K562 (cell line): ENCODE measurements at regions not wholly inside any gene's neighbourhood (a gene's known extent, or its start where the extent isn't known, plus 50 kb on each side); places are given as distances from the start of the nearest gene placed in this dataset. TPM values are rescaled to one million over a fixed set of nuclear protein-coding genes. Genes with fewer than 3 reads are reported as not detected.

Source experiments
- ATAC-seq: fragments of 200-7000 bp; cut with Tn5 transposase; 3 replicates; pipeline ENCODE4 v1.9.1; 2020; ENCODE audit warnings: moderate library complexity
- BruUV-seq: library from RNA; stranded (reverse); fragments of 400-500 nt; replicated peaks from 2 replicates; lab custom pipeline; 2021; lab: Mats Ljungman, UMichigan
- CTCF ChIA-PET: fragments of 300-600 bp; formaldehyde crosslinking; extraction: SDS; loops from one replicate; lab custom pipeline; 2021; ENCODE audit warnings: low intra/inter-chr PET ratio; lab: Yijun Ruan, JAX
- POLR2A ChIA-PET: fragments of 300-600, 350-650 bp; sonication (Branson Sonifier 250); formaldehyde crosslinking; extraction: SDS; loops from one replicate; lab custom pipeline; 2021; ENCODE audit warnings: antibody characterized with exemption, inconsistent platforms; lab: Yijun Ruan, JAX
- DNase-seq, 4 experiments: peaks; one replicate each; pipeline versions ENCODE4 v3.0.0 to v3.0.0-alpha.2; 2011 to 2018; ENCODE audit warnings: low spot score in 3 of 4, mixed read lengths in 3 of 4; ENCODE audit errors: extremely low read depth in 1 of 4
- FAIRE-seq: peaks from 2 replicates; lab custom pipeline; 2011; peaks lifted over from hg19 to GRCh38; lab: Jason Lieb, UNC
- H2AFZ ChIP-seq: 2 replicates; pipeline ENCODE4 v1.6.0; 2011; ENCODE audit warnings: low read depth, low read length, control low read depth, inconsistent platforms
- H3K27ac ChIP-seq: fragments of 200-600 bp; 3 replicates; pipeline ENCODE4 v1.8.0; 2011; ENCODE audit warnings: low read depth, mild to moderate bottlenecking, control low read depth, inconsistent platforms, low read length, moderate library complexity, mixed read lengths; ENCODE audit errors: extremely low read depth
- H3K27me3 ChIP-seq, 2 experiments: fragments of 300-600 bp in 1 of 2; 2 replicates in 1 of 2; 3 replicates in 1 of 2; pipeline versions ENCODE4 v1.6.0 to v1.8.0; 2011; ENCODE audit warnings: inconsistent platforms in 2 of 2, low read length in 2 of 2, mild to moderate bottlenecking in 1 of 2, mixed read lengths in 1 of 2, moderate library complexity in 1 of 2; ENCODE audit not compliant: control insufficient read depth in 2 of 2, insufficient read depth in 2 of 2
- H3K36me3 ChIP-seq: fragments of 300-600 bp; 3 replicates; pipeline ENCODE4 v1.8.0; 2011; ENCODE audit warnings: mild to moderate bottlenecking, low read length, inconsistent platforms; ENCODE audit not compliant: control insufficient read depth, insufficient read depth
- H3K4me1 ChIP-seq, 2 experiments: fragments of 200-600 bp in 1 of 2; replicated peaks in 1 of 2; 2 replicates in 1 of 2; 3 replicates in 1 of 2; pipeline versions ENCODE4 v1.5.1 to v1.8.0; 2011; ENCODE audit warnings: inconsistent platforms in 2 of 2, low read length in 2 of 2, mild to moderate bottlenecking in 1 of 2, mixed read lengths in 1 of 2, moderate library complexity in 1 of 2; ENCODE audit not compliant: control insufficient read depth in 2 of 2, insufficient read depth in 2 of 2
- H3K4me2 ChIP-seq: 2 replicates; pipeline ENCODE4 v1.6.1; 2011; ENCODE audit warnings: low read length, control low read depth, inconsistent platforms, mixed read lengths; ENCODE audit not compliant: insufficient read depth
- H3K4me3 ChIP-seq: fragments of 200-600 bp; sonication (generic), shearing (Covaris generic); 2 replicates; pipeline ENCODE4 v1.5.1; 2016; ENCODE audit warnings: control low read depth, inconsistent platforms
- H3K79me2 ChIP-seq: fragments of 200-600 bp; 3 replicates; pipeline ENCODE4 v1.8.0; 2011; ENCODE audit warnings: low read length, inconsistent platforms; ENCODE audit not compliant: control insufficient read depth, insufficient read depth
- H3K9ac ChIP-seq, 2 experiments: 2 replicates each; pipeline versions ENCODE4 v1.6.0 to v1.6.1; 2011; ENCODE audit warnings: low read depth in 2 of 2, low read length in 2 of 2, control low read depth in 1 of 2, inconsistent platforms in 1 of 2, mild to moderate bottlenecking in 1 of 2, mixed read lengths in 1 of 2; ENCODE audit not compliant: insufficient read depth in 1 of 2
- H3K9me1 ChIP-seq: one replicate; pipeline ENCODE4 v1.6.0; 2011; ENCODE audit warnings: inconsistent platforms, mild to moderate bottlenecking, low read length, moderate library complexity; ENCODE audit not compliant: control insufficient read depth, insufficient read depth
- H3K9me3 ChIP-seq: replicated peaks from 2 replicates; pipeline ENCODE4 v1.5.1; 2011; ENCODE audit warnings: low read depth, low read length, inconsistent platforms; ENCODE audit not compliant: control insufficient read depth, insufficient read depth
- H4K20me1 ChIP-seq: replicated peaks from 2 replicates; pipeline ENCODE4 v1.6.1; 2011; ENCODE audit warnings: low read length, inconsistent platforms, mixed read lengths; ENCODE audit not compliant: control insufficient read depth, insufficient read depth
- ARHGAP35 ChIP-seq: fragments of 450-650 bp; IDR thresholded peaks from 2 replicates; pipeline ENCODE4 v1.6.1; 2018; ENCODE audit not compliant: partially characterized antibody
- CBFA2T3 ChIP-seq: fragments of 450-650 bp; IDR thresholded peaks from 2 replicates; pipeline ENCODE4 v1.6.1; 2017
- FOXP4 ChIP-seq: sonication (generic); formaldehyde crosslinking; IDR thresholded peaks from 2 replicates; pipeline ENCODE4 v1.8.0; 2022; ENCODE audit warnings: mild to moderate bottlenecking, missing genetic modification reagents, borderline replicate concordance
- MTF1 ChIP-seq: fragments of 250-450 bp; sonication (Bioruptor Pico); IDR thresholded peaks from 2 replicates; pipeline ENCODE4 v1.9.0; 2021; ENCODE audit warnings: moderate library complexity, mild to moderate bottlenecking, inconsistent platforms, borderline replicate concordance
- NR0B1 ChIP-seq: fragments of 450-650 bp; IDR thresholded peaks from one replicate; pipeline ENCODE4 v1.6.1; 2018; ENCODE audit warnings: mild to moderate bottlenecking, moderate library complexity; ENCODE audit not compliant: partially characterized antibody
- PML ChIP-seq: IDR thresholded peaks from 2 replicates; pipeline ENCODE4 v1.6.1; 2012; ENCODE audit warnings: low read length, inconsistent platforms
- WGBS: fragments of 100-300 bp; shearing (Covaris generic); methylation state at CpG from one replicate; pipeline ENCODE4 v1.1.6; 2016; ENCODE audit warnings: low coverage, mixed read lengths; ENCODE audit not compliant: insufficient coverage; ENCODE audit errors: missing lambda C conversion rate; 5-methylcytosine and 5-hydroxymethylcytosine counted together
- in situ Hi-C: fragments of 300-500 bp; cut with MboI; formaldehyde crosslinking; loops from 4 replicates; pipeline ENCODE4 v1.15.0; 2018; ENCODE audit warnings: inconsistent platforms, mixed read lengths
- intact Hi-C: fragments of 100-400 bp; cut with micrococcal nuclease; formaldehyde crosslinking; loops from 2 replicates; pipeline ENCODE4 v1.14.2; 2022
- microRNA-seq: library from miRNA; unstranded; fragments of <30 nt; microRNA quantifications from one replicate; pipeline ENCODE4, GENCODE V29; 2018; ENCODE audit warnings: borderline microRNAs expressed
- small RNA-seq: library from RNA; depleted of rRNA; stranded (forward); fragments of <200 nt; gene quantifications from one replicate; pipeline ENCODE3, GENCODE V24; 2014

DNA sequence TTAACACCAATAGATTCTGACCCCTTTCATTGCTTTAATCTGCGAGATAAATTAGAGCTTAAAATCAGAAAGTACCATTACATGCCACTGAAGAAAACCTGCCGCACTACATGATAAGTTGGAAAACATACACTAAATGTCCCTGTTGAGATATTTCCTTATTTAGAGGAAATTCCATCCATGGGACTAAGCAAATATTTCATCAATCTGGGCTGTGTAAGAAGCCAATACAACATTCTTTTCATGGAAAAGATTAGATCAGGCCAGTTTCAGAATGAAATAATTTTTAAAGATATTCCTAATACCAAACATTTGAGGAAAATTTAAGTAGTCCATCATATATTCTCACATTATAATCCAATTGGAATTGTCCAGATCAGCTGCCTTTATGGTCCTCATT is 112.8 kb downstream of the LLPH start:
- no peaks in the 10 kb centered on the region for H3K9me1 ChIP-seq
- no TSS peak for BruUV-seq
- H3K27me3 ChIP-seq: peaks cover 2 to 10% of the 10 kb centered on the region in 2 experiments; a peak in 1 of 5 replicates
- intact Hi-C loops (no loop called here), in situ Hi-C loops (no loop called here)
- FAIRE-seq (no peak), ATAC-seq (no peak), DNase-seq (no peak)
- no peaks in the 10 kb centered on the region for H4K20me1 ChIP-seq
- POLR2A ChIA-PET: no interaction called here
- no peak for TF ChIP-seq PML
- no peak for TF ChIP-seq ARHGAP35
- no peak for TF ChIP-seq NR0B1
- TF ChIP-seq CBFA2T3: no peak
- TF ChIP-seq MTF1 (CRISPR knock-in tag): no peak
- no peak for TF ChIP-seq FOXP4 (CRISPR knock-in tag)
- no peaks in the 10 kb centered on the region for H3K79me2 ChIP-seq
- no peak overlapping the region for H3K9ac ChIP-seq
- H3K27ac ChIP-seq: no peak overlapping the region
- no peaks in the 10 kb centered on the region for H3K4me1 ChIP-seq
- no peak overlapping the region for H3K4me2 ChIP-seq
- CTCF ChIA-PET: no interaction called here
- no peaks in the 10 kb centered on the region for H3K9me3 ChIP-seq
- H3K4me3 ChIP-seq: no peak overlapping the region
- no peaks in the 10 kb centered on the region for H3K36me3 ChIP-seq
- 4% methylated on average over 2 of the region's 2 CpGs for WGBS
- no peak overlapping the region for H2AFZ ChIP-seq

Small RNAs in the stretch of these regions (microRNA-seq; reads per million reads assigned to microRNA genes)
- not detected for gene MIR6074

Small RNAs in the stretch of these regions (small RNA-seq; reads per million reads assigned to genes)
- gene MIR6074 (not detected), gene RNA5SP362 (not detected)
